GM10248 (cell line): ENCODE measurements at regions not wholly inside any gene's neighbourhood (a gene's known extent, or its start where the extent isn't known, plus 50 kb on each side); places are given as distances from the start of the nearest gene placed in this dataset.
"Not testable (repeated sequence)": the region's sequence is repeated elsewhere in the genome, so short reads cannot be mapped to it uniquely, and the experiment has no call there.

ENCODE experiments used
- CTCF ChIA-PET: fragments of 300-600 bp; sonication (Branson Sonifier 250); formaldehyde crosslinking; extraction: SDS; loops from one replicate; lab custom pipeline; 2021; ENCODE audit warnings: antibody characterized with exemption; lab: Yijun Ruan, JAX
- POLR2A ChIA-PET: fragments of 350-650 bp; sonication (Branson Sonifier 250); formaldehyde crosslinking; extraction: SDS; loops from one replicate; lab custom pipeline; 2020; ENCODE audit warnings: antibody characterized with exemption; lab: Yijun Ruan, JAX
- DNase-seq: peaks from one replicate; pipeline ENCODE4 v3.0.0; 2012; ENCODE audit errors: extremely low spot score
- CTCF ChIP-seq: IDR thresholded peaks from 2 replicates; pipeline ENCODE4 v1.5.1; 2012; ENCODE audit warnings: mild to moderate bottlenecking, low read depth; ENCODE audit errors: extremely low read depth, missing control alignments, control extremely low read depth

- ChIA-PET CTCF (no interaction called here), POLR2A (no interaction called here)
- no peak for TF ChIP-seq CTCF
- DNase-seq = no peak
These were observed 115.9 kb downstream of the CRYAA start for GRCh38 chr21:43284700-43285099.

DNA sequence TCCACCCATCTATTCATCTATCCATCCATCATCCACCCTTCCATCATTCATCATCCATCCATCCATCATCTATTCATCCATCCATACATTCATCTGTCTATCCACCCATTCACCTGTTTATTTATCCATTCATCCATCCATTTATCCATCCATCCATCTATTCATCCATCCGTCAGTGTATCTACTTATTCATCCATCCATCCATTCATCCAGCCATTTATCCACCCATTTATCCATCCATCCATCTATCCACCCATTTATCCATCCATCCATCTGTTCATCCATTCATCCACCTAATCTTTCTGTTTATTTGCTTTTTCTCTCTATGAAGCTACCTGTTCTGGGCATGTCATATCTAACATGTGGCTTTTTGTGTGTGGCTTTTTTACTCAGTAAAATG, 115.4 kb downstream of the CRYAA start:
- TF ChIP-seq CTCF = no peak
- POLR2A ChIA-PET = no interaction called here
- no peak for DNase-seq
- CTCF ChIA-PET = no interaction called here

DNA sequence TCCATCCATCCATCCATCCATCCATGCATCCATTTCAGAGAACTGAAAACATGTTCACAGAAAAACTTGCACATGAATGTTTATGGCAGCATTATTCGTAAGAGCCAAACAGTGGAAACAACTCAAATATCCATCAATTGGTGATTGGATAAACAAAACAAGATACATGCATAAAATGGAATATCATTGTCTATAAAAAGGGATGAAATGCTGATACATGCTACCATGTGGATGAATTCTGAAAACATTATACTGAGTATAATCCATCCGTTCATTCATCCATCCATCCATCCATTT, 115.1 kb downstream of the CRYAA start:
- CTCF ChIA-PET, DNase-seq: not testable (repeated sequence)

GRCh38 chr21:43283136-43283924, 114.5 kb downstream of the CRYAA start:
- DNase-seq = no peak
- ChIA-PET POLR2A (no interaction called here), CTCF (no interaction called here)
- no peak for TF ChIP-seq CTCF

More for the DNA sequence above, 115.1 kb downstream of the CRYAA start:
- POLR2A ChIA-PET = not testable (repeated sequence)

DNA sequence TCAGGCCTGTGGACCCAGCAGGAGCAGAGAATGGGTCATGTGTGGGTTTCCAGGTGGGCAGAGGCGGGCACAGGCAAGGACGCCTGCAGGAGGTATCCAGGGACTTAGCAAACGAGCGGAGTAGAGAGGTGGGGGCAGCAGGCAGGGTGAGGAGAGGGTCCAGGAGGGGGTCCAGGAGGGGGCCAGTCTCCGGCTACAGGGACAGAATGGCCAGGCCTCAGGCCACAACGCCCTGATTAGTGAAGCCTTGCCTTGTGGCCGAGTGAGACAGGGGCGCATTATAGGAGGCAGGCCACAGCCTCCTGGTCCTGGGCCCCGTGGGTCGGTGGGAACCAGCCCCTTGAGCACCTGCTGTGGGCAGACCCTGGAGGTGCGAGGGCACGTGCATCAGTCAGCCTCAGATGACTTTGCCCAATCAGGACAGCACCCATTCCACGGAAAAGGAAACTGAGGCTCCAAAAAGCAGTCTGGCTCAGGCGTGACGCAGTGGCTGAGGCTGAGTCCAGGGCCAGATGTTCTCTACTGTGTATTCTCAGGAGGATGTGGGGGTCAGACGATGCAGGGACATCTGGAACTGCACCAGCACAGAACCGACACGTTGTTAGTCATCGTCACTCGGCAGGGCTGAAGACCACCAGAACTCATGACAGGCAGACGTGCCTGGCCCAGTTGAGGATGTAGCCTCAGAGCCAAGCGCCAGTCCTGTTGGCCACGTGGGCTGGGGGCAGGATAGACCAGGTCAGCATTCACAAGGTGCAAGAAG, 113.7 kb downstream of the CRYAA start:
- no peak for TF ChIP-seq CTCF
- POLR2A ChIA-PET = no interaction called here
- CTCF ChIA-PET = no interaction called here
- no peak for DNase-seq

- ChIA-PET POLR2A (no interaction called here), CTCF (no interaction called here)
- DNase-seq = no peak
- no peak for TF ChIP-seq CTCF
These were observed 113.0 kb downstream of the CRYAA start for GRCh38 chr21:43281661-43282357.
